NCI-H146 (cell line): ENCODE measurements at regions not wholly inside any gene's neighbourhood (a gene's known extent, or its start where the extent isn't known, plus 50 kb on each side); places are given as distances from the start of the nearest gene placed in this dataset.
"Not testable (repeated sequence)": the region's sequence is repeated elsewhere in the genome, so short reads cannot be mapped to it uniquely, and the experiment has no call there.

Source experiments
- DNase-seq: peaks from one replicate; lab custom pipeline; 2025; lab: John Stamatoyannopoulos, UW

DNA sequence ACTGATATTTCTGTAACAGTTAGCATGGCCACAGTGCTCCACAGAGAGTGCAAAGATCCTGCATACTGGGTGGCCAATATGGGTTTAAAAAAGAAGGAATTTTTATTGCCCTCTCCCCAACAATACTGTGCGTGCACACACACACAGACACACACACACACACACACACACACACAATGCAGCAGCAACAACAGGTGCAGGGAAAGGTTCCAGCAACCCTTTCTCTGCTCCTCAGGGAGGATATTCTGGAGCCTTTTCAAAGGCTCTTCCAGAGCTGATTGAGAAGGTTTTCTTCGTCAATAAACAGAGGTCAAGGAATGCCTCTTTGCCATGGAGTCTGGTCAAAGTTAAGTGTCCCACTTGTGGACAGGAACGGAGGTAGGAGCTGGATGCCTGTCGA, 84.8 kb upstream of the ZFP42 start:
- DNase-seq = no peak

DNA sequence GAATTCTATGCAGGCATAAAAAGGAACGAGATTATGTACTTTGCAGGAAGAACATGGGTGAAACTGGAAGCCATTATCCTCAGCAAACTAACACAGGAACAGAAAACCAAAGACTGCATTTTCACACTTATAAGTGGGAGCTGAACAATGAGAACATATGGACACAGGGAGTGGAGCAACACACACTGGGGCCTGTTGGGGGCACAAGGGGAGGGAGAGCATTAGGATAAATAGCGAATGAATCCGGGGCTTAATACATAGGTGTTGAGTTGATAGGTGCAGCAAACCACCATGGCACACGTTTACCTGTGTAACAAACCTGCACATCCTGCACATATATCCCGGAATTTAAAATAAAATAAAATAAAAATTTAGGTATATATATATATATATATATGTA, 80.2 kb upstream of the ZFP42 start:
- not testable (repeated sequence) for DNase-seq

DNA sequence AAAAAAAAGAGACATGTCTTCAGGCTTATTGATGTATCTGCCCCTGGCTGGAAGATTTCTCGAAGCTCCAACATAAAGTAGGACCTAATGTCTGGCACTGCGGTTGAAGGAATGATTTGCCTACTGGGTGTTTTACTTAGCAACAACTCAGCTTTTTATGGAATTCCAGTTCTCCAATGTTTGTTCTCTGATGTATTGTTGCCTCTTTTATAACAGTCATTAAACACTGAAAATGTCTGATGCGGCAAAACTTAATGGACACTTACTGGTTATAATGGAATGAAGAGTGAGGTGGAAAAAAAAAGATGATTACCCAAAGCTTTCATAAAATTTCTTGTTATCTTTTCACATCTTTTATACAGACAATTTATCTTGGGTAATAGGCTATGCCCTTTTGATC, 75.6 kb upstream of the ZFP42 start:
- DNase-seq = no peak

DNA sequence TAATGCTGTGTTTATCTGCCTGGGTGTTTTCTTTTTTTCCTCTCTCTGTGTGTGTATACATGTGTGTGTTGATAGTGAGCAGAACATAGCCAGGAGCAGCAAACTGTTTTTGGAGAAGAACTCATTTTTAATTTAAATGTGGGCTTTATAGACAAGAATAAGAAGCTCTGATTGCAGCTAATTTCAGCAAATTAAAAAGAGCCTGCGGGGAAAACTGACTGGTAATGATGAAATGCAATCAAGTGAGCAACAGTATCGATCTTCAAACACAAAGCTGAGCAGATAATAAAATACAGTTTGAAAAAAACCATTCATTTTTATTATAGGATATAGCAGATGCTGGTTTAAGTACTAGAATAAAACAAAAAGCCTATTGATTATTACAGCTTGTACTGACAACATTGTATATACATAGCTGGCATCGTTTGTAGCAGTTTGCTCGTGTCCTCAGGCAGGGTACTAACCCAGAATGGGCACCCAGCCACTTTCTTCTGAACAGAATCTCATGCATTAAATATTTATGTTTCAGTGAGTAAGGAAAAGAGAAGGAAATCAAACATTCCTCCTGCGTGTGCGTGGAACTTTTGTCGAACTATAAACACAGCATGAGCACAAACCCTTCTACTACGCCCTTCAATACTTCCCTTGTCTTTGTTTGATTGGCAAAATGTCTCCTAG, 73.5 kb upstream of the ZFP42 start:
- no peak for DNase-seq

DNA sequence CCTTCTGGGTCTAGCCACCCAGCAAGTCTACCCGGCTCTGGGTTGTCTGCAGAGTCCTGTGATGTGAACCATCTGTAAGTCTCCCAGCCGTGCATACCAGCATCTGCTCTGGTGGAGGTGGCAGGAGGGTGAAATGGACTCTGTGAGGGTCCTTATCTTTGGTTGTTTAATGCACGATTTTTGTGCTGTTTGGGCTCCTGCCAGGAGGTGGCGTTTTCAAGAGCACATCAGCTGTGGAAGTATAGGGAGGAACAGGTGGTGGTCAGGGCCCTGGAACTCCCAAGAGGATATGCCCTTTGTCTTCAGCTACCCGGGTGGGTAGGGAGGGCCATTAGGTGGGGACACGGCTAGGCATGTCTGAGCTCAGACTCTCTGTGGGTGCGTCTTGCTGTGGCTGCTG, 66.5 kb upstream of the ZFP42 start:
- no peak for DNase-seq

DNA sequence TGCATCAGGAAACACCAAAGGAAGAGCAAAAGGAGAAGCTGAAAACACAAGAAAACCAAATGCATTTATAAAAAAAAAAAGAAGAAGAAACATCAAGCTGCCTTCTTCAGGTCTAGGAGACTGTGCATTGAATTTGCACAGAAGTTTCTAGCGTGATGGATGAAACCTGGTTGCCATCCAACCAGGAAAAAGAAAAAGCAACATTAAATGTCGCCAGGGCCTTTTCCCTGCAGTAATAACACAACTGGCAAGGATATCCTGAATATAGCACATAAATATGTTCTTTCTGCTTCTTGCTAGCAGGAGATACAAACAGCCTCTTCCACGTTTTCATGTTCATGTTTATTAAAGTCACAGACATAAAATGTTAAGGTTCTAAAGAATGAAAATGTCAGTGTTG, 60.8 kb upstream of the ZFP42 start:
- no peak for DNase-seq

DNA sequence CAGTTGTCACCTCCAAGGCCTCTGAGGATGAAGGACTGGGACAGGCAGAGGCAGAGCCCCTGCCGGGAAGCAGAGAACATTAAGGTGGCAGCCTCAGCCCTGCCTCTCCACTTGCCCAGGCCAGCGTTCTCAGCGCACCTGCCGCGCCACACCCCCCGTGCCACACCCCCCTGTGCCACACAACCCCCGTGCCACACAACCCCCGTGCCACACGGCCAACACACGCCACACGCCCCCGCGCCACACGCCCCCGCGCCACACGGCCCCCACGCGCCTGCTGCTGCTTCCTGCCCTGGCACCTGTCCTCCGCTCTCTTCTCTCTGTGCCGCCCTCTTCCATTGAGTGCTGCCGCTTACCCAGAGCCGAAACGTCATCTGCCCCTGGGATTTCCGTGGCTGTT, 58.0 kb upstream of the ZFP42 start:
- no peak for DNase-seq

DNA sequence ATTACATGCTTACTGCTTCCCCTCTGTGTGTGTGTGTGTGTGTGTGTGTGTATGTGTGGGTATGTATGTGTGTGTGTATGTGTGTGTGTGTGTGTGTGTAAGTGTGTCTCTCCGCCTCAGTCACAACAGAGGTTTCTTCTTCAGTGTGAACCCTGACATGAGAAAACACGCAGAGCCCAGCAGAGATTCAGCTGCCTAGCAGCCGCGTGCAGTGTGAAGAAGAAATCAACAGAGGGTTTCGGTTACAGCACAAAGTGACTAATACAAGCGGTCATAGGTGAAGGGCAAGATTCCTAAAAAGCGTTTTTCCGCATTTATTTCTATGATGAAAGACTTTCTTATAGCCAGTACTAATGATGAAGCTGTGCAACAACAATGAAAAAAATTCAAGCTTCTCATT, 55.3 kb upstream of the ZFP42 start:
- DNase-seq = no peak

DNA sequence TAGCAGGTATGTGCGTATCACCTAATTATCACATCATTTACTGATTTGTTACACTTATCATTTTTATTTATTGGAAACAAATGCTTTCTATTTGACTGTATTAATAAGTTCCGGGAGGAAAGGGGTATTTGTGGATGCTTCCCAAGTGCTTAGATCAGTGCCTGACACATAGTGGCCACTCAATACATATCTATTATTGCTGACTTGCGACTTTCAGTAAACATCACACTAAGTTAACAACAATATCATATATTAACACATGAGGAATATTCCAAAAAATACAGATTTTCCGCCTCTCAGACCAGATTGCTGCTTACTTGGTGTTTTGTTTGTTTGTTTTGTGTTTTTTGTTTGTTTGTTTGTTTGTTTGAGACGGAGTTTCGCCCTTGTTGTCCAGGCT, 52.6 kb upstream of the ZFP42 start:
- no peak for DNase-seq

DNA sequence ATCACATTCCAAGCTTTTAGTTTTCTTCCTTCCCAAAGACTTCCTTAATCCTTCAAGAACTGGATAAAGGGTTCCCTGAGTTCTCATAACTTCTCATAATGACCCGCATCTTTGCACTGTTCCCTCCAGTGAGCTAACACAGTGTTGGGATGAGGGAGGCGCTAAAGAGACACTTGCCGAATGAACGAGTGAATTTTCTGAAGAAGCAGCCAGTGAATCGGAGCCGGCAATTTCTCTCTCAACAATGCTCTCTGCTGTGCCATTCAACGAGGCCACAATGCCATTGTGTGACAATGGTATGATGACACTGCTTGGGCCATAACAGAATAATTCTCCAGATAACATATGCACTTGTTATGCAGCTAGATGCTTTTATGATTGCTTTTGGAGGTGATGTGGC, 51.4 kb upstream of the ZFP42 start:
- no peak for DNase-seq
